Loucy (cell line): ENCODE measurements at regions not wholly inside any gene's neighbourhood (a gene's known extent, or its start where the extent isn't known, plus 50 kb on each side); places are given as distances from the start of the nearest gene placed in this dataset.

Experiments used
- CTCF ChIP-seq: fragments of 200-600 bp; sonication (generic); conservative IDR thresholded peaks from 2 replicates; pipeline ENCODE4 v1.5.1; 2014; ENCODE audit warnings: mild to moderate bottlenecking, antibody characterized with exemption, low read length
- EZH2phosphoT487 ChIP-seq: fragments of 200-600 bp; IDR thresholded peaks from 2 replicates; pipeline ENCODE4 v1.6.1; 2018; ENCODE audit warnings: antibody characterized with exemption, mild to moderate bottlenecking, moderate library complexity, borderline replicate concordance

GRCh38 chr20:4546342-4546741, 139.9 kb upstream of the PRNP start:
- TF ChIP-seq CTCF (no peak), EZH2phosphoT487 (no peak)
